K562 (cell line): ENCODE measurements at regions not wholly inside any gene's neighbourhood (a gene's known extent, or its start where the extent isn't known, plus 50 kb on each side); places are given as distances from the start of the nearest gene placed in this dataset.
A peak's percentile ranks its signal among the peaks of the same experiment; 100 is the strongest.

ENCODE experiments used
- ATAC-seq: fragments of 200-7000 bp; cut with Tn5 transposase; 3 replicates; pipeline ENCODE4 v1.9.1; 2020; ENCODE audit warnings: moderate library complexity
- BruUV-seq: library from RNA; stranded (reverse); fragments of 400-500 nt; replicated peaks from 2 replicates; lab custom pipeline; 2021; lab: Mats Ljungman, UMichigan
- CTCF ChIA-PET: fragments of 300-600 bp; formaldehyde crosslinking; extraction: SDS; loops from one replicate; lab custom pipeline; 2021; ENCODE audit warnings: low intra/inter-chr PET ratio; lab: Yijun Ruan, JAX
- POLR2A ChIA-PET: fragments of 300-600, 350-650 bp; sonication (Branson Sonifier 250); formaldehyde crosslinking; extraction: SDS; loops from one replicate; lab custom pipeline; 2021; ENCODE audit warnings: antibody characterized with exemption, inconsistent platforms; lab: Yijun Ruan, JAX
- DNase-seq, 4 experiments: peaks; one replicate each; pipeline versions ENCODE4 v3.0.0 to v3.0.0-alpha.2; 2011 to 2018; ENCODE audit warnings: low spot score in 3 of 4, mixed read lengths in 3 of 4; ENCODE audit errors: extremely low read depth in 1 of 4
- FAIRE-seq: peaks from 2 replicates; lab custom pipeline; 2011; peaks lifted over from hg19 to GRCh38; lab: Jason Lieb, UNC
- H2AFZ ChIP-seq: 2 replicates; pipeline ENCODE4 v1.6.0; 2011; ENCODE audit warnings: low read depth, low read length, control low read depth, inconsistent platforms
- H3K27ac ChIP-seq: fragments of 200-600 bp; 3 replicates; pipeline ENCODE4 v1.8.0; 2011; ENCODE audit warnings: low read depth, mild to moderate bottlenecking, control low read depth, inconsistent platforms, low read length, moderate library complexity, mixed read lengths; ENCODE audit errors: extremely low read depth
- H3K27me3 ChIP-seq, 2 experiments: fragments of 300-600 bp in 1 of 2; 2 replicates in 1 of 2; 3 replicates in 1 of 2; pipeline versions ENCODE4 v1.6.0 to v1.8.0; 2011; ENCODE audit warnings: inconsistent platforms in 2 of 2, low read length in 2 of 2, mild to moderate bottlenecking in 1 of 2, mixed read lengths in 1 of 2, moderate library complexity in 1 of 2; ENCODE audit not compliant: control insufficient read depth in 2 of 2, insufficient read depth in 2 of 2
- H3K36me3 ChIP-seq: fragments of 300-600 bp; 3 replicates; pipeline ENCODE4 v1.8.0; 2011; ENCODE audit warnings: mild to moderate bottlenecking, low read length, inconsistent platforms; ENCODE audit not compliant: control insufficient read depth, insufficient read depth
- H3K4me1 ChIP-seq, 2 experiments: fragments of 200-600 bp in 1 of 2; replicated peaks in 1 of 2; 2 replicates in 1 of 2; 3 replicates in 1 of 2; pipeline versions ENCODE4 v1.5.1 to v1.8.0; 2011; ENCODE audit warnings: inconsistent platforms in 2 of 2, low read length in 2 of 2, mild to moderate bottlenecking in 1 of 2, mixed read lengths in 1 of 2, moderate library complexity in 1 of 2; ENCODE audit not compliant: control insufficient read depth in 2 of 2, insufficient read depth in 2 of 2
- H3K4me2 ChIP-seq: 2 replicates; pipeline ENCODE4 v1.6.1; 2011; ENCODE audit warnings: low read length, control low read depth, inconsistent platforms, mixed read lengths; ENCODE audit not compliant: insufficient read depth
- H3K4me3 ChIP-seq: fragments of 200-600 bp; sonication (generic), shearing (Covaris generic); 2 replicates; pipeline ENCODE4 v1.5.1; 2016; ENCODE audit warnings: control low read depth, inconsistent platforms
- H3K79me2 ChIP-seq: fragments of 200-600 bp; 3 replicates; pipeline ENCODE4 v1.8.0; 2011; ENCODE audit warnings: low read length, inconsistent platforms; ENCODE audit not compliant: control insufficient read depth, insufficient read depth
- H3K9ac ChIP-seq, 2 experiments: 2 replicates each; pipeline versions ENCODE4 v1.6.0 to v1.6.1; 2011; ENCODE audit warnings: low read depth in 2 of 2, low read length in 2 of 2, control low read depth in 1 of 2, inconsistent platforms in 1 of 2, mild to moderate bottlenecking in 1 of 2, mixed read lengths in 1 of 2; ENCODE audit not compliant: insufficient read depth in 1 of 2
- H3K9me1 ChIP-seq: one replicate; pipeline ENCODE4 v1.6.0; 2011; ENCODE audit warnings: inconsistent platforms, mild to moderate bottlenecking, low read length, moderate library complexity; ENCODE audit not compliant: control insufficient read depth, insufficient read depth
- H3K9me3 ChIP-seq: replicated peaks from 2 replicates; pipeline ENCODE4 v1.5.1; 2011; ENCODE audit warnings: low read depth, low read length, inconsistent platforms; ENCODE audit not compliant: control insufficient read depth, insufficient read depth
- H4K20me1 ChIP-seq: replicated peaks from 2 replicates; pipeline ENCODE4 v1.6.1; 2011; ENCODE audit warnings: low read length, inconsistent platforms, mixed read lengths; ENCODE audit not compliant: control insufficient read depth, insufficient read depth
- RAD21 ChIP-seq, 2 experiments: fragments of 250-450 bp in 1 of 2; fragments of 450-650 bp in 1 of 2; sonication (Bioruptor Pico) in 1 of 2; formaldehyde crosslinking in 1 of 2; IDR thresholded peaks in 1 of 2; conservative IDR thresholded peaks in 1 of 2; 2 replicates each; pipeline versions ENCODE4 v1.4.0 to v1.8.0; 2020 to 2022; ENCODE audit warnings: mild to moderate bottlenecking in 2 of 2, moderate library complexity in 1 of 2
- RFX1 ChIP-seq: fragments of 450-650 bp; IDR thresholded peaks from 2 replicates; pipeline ENCODE4 v1.6.1; 2016; ENCODE audit warnings: mild to moderate bottlenecking, moderate library complexity
- TFE3 ChIP-seq: fragments of 450-650 bp; formaldehyde crosslinking; IDR thresholded peaks from 2 replicates; pipeline ENCODE4 v1.4.0; 2020; ENCODE audit warnings: mild to moderate bottlenecking, mixed read lengths
- ZNF212 ChIP-seq: fragments of 450-650 bp; formaldehyde crosslinking; IDR thresholded peaks from 2 replicates; pipeline ENCODE4 v1.4.0; 2020; ENCODE audit warnings: mild to moderate bottlenecking
- ZNF583 ChIP-seq: fragments of 250-450 bp; sonication (Bioruptor Pico); IDR thresholded peaks from 2 replicates; pipeline ENCODE4 v1.4.0; 2020
- WGBS: fragments of 100-300 bp; shearing (Covaris generic); methylation state at CpG from one replicate; pipeline ENCODE4 v1.1.6; 2016; ENCODE audit warnings: low coverage, mixed read lengths; ENCODE audit not compliant: insufficient coverage; ENCODE audit errors: missing lambda C conversion rate; 5-methylcytosine and 5-hydroxymethylcytosine counted together
- in situ Hi-C: fragments of 300-500 bp; cut with MboI; formaldehyde crosslinking; loops from 4 replicates; pipeline ENCODE4 v1.15.0; 2018; ENCODE audit warnings: inconsistent platforms, mixed read lengths
- intact Hi-C: fragments of 100-400 bp; cut with micrococcal nuclease; formaldehyde crosslinking; loops from 2 replicates; pipeline ENCODE4 v1.14.2; 2022
- TF ChIP-seq, protein P1 (sequence below), 3 experiments: IDR thresholded peaks in 2 of 3; conservative IDR thresholded peaks in 1 of 3; 2 replicates each; pipeline ENCODE4 v1.5.1; 2011 to 2012; ENCODE audit warnings: low read length in 3 of 3, mild to moderate bottlenecking in 3 of 3, control low read depth in 2 of 3, improper control_type of control experiment in 1 of 3, inconsistent platforms in 1 of 3, low read depth in 1 of 3, mixed read lengths in 1 of 3, moderate library complexity in 1 of 3; ENCODE audit not compliant: insufficient read depth in 2 of 3
- TF ChIP-seq, protein P2 (sequence below): fragments of 450-650 bp; formaldehyde crosslinking; IDR thresholded peaks from 2 replicates; pipeline ENCODE4 v1.4.0; 2020; ENCODE audit warnings: mild to moderate bottlenecking, moderate library complexity

DNA sequence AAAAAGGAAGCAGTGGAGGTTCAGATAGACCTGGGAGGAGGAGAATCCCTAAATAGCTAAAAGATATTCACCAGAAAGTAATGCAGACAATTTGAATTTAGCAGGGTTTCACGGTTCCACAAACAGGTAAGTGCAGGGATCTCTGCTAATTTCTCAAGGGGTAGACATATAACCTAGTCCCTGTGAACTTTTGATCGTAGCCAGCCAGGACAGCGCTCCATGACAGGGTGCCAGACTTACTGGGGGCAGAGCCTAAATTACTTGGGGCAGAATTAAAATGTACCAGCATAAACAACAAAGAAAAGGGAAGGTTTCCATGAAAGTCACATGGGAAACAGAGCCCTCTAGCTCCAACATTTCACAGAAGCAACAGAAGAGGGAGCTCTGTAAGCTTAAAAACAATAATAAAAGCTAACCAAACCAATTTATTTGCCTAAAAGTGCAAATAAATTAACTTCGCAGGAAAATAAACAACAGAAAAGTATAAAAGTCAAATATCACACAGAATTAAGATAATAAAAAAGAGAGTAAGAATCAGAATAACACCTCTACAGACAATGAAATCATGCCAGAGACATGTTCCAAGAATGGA, 198.3 kb downstream of the DUSP10 start:
- Histone ChIP-seq H3K4me2 (no peak overlapping the region), H3K79me2 (no peaks in the 10 kb centered on the region), H3K9me3 (no peaks in the 10 kb centered on the region), H3K36me3 (no peaks in the 10 kb centered on the region), H4K20me1 (no peaks in the 10 kb centered on the region), H3K27ac (no peak overlapping the region), H2AFZ (no peak overlapping the region; the same call in 1 of the 2 replicates), H3K27me3 (no peaks in the 10 kb centered on the region), H3K4me1 (no peaks in the 10 kb centered on the region), H3K9ac (no peak overlapping the region), H3K4me3 (no peak overlapping the region), H3K9me1 (no peaks in the 10 kb centered on the region)
- in situ Hi-C loops = no loop called here
- ATAC-seq = peak; percentile 57; the same call in 2 of the 3 replicates
- peak in 2 of 4 experiments; percentile 8 to 24 for DNase-seq
- CTCF ChIA-PET = interaction anchor here (0.5 to 0.9 kb wide), 3 partner anchors 31 to 623 kb away, joined by 3 read pairs; partner anchors contain the start of gene DUSP10
- POLR2A ChIA-PET = no interaction called here
- FAIRE-seq = peak; percentile 19
- 0% methylated on average over 4 of the region's 4 CpGs for WGBS
- BruUV-seq = no TSS peak
- intact Hi-C loops = loop anchor here (2.0 to 5.0 kb wide), 4 partner anchors 199 to 911 kb away; partner anchors contain the start of gene DUSP10
- TF ChIP-seq RFX1 (no peak), ZNF583 (CRISPR knock-in tag) (no peak), ZNF212 (CRISPR knock-in tag) (no peak), RAD21 (CRISPR knock-in tag; conservative IDR thresholded peaks at IDR 0.05 in 1 of 2, IDR thresholded peaks at IDR 0.05 in 1 of 2) (peak; percentile 85 to 90), TFE3 (CRISPR knock-in tag) (0 out of 2 replicates have a peak, but pooled peaks have one; percentile 3)
- TF ChIP-seq, protein P1, sequence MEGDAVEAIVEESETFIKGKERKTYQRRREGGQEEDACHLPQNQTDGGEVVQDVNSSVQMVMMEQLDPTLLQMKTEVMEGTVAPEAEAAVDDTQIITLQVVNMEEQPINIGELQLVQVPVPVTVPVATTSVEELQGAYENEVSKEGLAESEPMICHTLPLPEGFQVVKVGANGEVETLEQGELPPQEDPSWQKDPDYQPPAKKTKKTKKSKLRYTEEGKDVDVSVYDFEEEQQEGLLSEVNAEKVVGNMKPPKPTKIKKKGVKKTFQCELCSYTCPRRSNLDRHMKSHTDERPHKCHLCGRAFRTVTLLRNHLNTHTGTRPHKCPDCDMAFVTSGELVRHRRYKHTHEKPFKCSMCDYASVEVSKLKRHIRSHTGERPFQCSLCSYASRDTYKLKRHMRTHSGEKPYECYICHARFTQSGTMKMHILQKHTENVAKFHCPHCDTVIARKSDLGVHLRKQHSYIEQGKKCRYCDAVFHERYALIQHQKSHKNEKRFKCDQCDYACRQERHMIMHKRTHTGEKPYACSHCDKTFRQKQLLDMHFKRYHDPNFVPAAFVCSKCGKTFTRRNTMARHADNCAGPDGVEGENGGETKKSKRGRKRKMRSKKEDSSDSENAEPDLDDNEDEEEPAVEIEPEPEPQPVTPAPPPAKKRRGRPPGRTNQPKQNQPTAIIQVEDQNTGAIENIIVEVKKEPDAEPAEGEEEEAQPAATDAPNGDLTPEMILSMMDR (IDR thresholded peaks at IDR 0.05 in 2 of 3, conservative IDR thresholded peaks at IDR 0.05 in 1 of 3; ENCODE audit: insufficient read depth in 2 of 3, low read depth in 1 of 3, low read length in 3 of 3) = peak in 2 of 3 experiments; percentile 44 to 66; a peak in 2 of 6 replicates
- TF ChIP-seq, protein P2, sequence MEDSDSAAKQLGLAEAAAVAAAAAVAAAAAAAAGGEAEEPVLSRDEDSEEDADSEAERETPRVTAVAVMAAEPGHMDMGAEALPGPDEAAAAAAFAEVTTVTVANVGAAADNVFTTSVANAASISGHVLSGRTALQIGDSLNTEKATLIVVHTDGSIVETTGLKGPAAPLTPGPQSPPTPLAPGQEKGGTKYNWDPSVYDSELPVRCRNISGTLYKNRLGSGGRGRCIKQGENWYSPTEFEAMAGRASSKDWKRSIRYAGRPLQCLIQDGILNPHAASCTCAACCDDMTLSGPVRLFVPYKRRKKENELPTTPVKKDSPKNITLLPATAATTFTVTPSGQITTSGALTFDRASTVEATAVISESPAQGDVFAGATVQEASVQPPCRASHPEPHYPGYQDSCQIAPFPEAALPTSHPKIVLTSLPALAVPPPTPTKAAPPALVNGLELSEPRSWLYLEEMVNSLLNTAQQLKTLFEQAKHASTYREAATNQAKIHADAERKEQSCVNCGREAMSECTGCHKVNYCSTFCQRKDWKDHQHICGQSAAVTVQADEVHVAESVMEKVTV (CRISPR knock-in tag) = peak; percentile 80
